Liver (tissue), 3 donors: ENCODE measurements at regions not wholly inside any gene's neighbourhood (a gene's known extent, or its start where the extent isn't known, plus 50 kb on each side); places are given as distances from the start of the nearest gene placed in this dataset.

Experiments used
- ATF3 ChIP-seq: IDR thresholded peaks from 2 replicates; pipeline ENCODE4 v1.6.1; 2016; ENCODE audit warnings: antibody characterized with exemption
- CTCF ChIP-seq: fragments of 150-350 bp; IDR thresholded peaks from 2 replicates; pipeline ENCODE4 v1.5.1; 2017; ENCODE audit warnings: improper control_type of control experiment, low read depth, low read length; ENCODE audit not compliant: missing input control
- FOXA1 ChIP-seq: IDR thresholded peaks from 2 replicates; pipeline ENCODE4 v1.6.1; 2016; ENCODE audit warnings: antibody characterized with exemption
- GABPA ChIP-seq, 2 donors: IDR thresholded peaks in 1 of 2; conservative IDR thresholded peaks in 1 of 2; 2 replicates each; pipeline ENCODE4 v1.6.1; 2016; ENCODE audit warnings: antibody characterized with exemption in 2 of 2, mild to moderate bottlenecking in 1 of 2, moderate library complexity in 1 of 2
- HNF4A ChIP-seq, 2 donors: conservative IDR thresholded peaks; 2 replicates each; pipeline ENCODE4 v1.6.1; 2016; ENCODE audit warnings: antibody characterized with exemption in 2 of 2, mild to moderate bottlenecking in 2 of 2
- JUND ChIP-seq, 2 donors: IDR thresholded peaks; 2 replicates each; pipeline ENCODE4 v1.6.1; 2016; ENCODE audit warnings: antibody characterized with exemption in 2 of 2
- MAX ChIP-seq: IDR thresholded peaks from 2 replicates; pipeline ENCODE4 v1.6.1; 2016; ENCODE audit warnings: antibody characterized with exemption
- NR2F2 ChIP-seq: IDR thresholded peaks from 2 replicates; pipeline ENCODE4 v1.6.1; 2016; ENCODE audit warnings: antibody characterized with exemption
- RAD21 ChIP-seq, 2 donors: IDR thresholded peaks; 2 replicates each; pipeline ENCODE4 v1.6.1; 2016; ENCODE audit warnings: antibody characterized with exemption in 2 of 2, mild to moderate bottlenecking in 2 of 2
- RXRA ChIP-seq, 2 donors: IDR thresholded peaks; 2 replicates each; pipeline ENCODE4 v1.6.1; 2017 to 2018; ENCODE audit warnings: antibody characterized with exemption in 2 of 2, mild to moderate bottlenecking in 1 of 2
- TAF1 ChIP-seq: conservative IDR thresholded peaks from 2 replicates; pipeline ENCODE4 v1.6.1; 2016; ENCODE audit warnings: antibody characterized with exemption, mild to moderate bottlenecking
- YY1 ChIP-seq: IDR thresholded peaks from 2 replicates; pipeline ENCODE4 v1.6.1; 2016; ENCODE audit warnings: antibody characterized with exemption, mild to moderate bottlenecking
- TF ChIP-seq, protein P1 (sequence below): IDR thresholded peaks from 2 replicates; pipeline ENCODE4 v1.6.1; 2016; ENCODE audit warnings: antibody characterized with exemption, mild to moderate bottlenecking
- TF ChIP-seq, protein P2 (sequence below): IDR thresholded peaks from 2 replicates; pipeline ENCODE4 v1.6.1; 2016; ENCODE audit warnings: antibody characterized with exemption
- donor health status: healthy.
- donor health status: healthy.

DNA sequence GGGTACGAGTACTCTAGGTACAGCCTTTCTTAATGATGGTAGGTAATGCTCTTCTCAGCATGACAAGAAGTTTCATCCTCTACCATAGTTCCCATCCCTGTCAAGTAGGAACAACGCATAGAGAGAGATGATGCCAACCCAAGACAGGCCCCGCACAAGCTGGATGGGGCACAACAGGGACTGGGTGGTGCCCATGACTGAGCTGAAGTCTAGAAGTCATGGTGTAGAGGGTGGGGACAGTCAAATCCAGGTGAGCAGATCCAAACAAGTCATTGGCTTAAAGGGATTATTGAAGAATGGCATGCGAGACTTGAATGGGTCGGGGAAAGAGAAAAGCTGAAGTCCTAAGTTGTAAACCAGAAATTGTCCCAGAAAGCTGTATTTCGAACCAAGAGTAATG, 84.2 kb upstream of the MDM1 start:
- TF ChIP-seq CTCF (no peak), TAF1 (no peak), MAX (no peak), RXRA (IDR thresholded peaks at IDR 0.05) (no peak), RAD21 (IDR thresholded peaks at IDR 0.05) (no peak), JUND (IDR thresholded peaks at IDR 0.05) (no peak), HNF4A (conservative IDR thresholded peaks at IDR 0.05) (no peak), FOXA1 (no peak), GABPA (IDR thresholded peaks at IDR 0.05 in 1 of 2, conservative IDR thresholded peaks at IDR 0.05 in 1 of 2) (no peak), ATF3 (no peak), NR2F2 (no peak), YY1 (no peak)
- TF ChIP-seq, protein P1, sequence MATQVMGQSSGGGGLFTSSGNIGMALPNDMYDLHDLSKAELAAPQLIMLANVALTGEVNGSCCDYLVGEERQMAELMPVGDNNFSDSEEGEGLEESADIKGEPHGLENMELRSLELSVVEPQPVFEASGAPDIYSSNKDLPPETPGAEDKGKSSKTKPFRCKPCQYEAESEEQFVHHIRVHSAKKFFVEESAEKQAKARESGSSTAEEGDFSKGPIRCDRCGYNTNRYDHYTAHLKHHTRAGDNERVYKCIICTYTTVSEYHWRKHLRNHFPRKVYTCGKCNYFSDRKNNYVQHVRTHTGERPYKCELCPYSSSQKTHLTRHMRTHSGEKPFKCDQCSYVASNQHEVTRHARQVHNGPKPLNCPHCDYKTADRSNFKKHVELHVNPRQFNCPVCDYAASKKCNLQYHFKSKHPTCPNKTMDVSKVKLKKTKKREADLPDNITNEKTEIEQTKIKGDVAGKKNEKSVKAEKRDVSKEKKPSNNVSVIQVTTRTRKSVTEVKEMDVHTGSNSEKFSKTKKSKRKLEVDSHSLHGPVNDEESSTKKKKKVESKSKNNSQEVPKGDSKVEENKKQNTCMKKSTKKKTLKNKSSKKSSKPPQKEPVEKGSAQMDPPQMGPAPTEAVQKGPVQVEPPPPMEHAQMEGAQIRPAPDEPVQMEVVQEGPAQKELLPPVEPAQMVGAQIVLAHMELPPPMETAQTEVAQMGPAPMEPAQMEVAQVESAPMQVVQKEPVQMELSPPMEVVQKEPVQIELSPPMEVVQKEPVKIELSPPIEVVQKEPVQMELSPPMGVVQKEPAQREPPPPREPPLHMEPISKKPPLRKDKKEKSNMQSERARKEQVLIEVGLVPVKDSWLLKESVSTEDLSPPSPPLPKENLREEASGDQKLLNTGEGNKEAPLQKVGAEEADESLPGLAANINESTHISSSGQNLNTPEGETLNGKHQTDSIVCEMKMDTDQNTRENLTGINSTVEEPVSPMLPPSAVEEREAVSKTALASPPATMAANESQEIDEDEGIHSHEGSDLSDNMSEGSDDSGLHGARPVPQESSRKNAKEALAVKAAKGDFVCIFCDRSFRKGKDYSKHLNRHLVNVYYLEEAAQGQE = no peak
- TF ChIP-seq, protein P2, sequence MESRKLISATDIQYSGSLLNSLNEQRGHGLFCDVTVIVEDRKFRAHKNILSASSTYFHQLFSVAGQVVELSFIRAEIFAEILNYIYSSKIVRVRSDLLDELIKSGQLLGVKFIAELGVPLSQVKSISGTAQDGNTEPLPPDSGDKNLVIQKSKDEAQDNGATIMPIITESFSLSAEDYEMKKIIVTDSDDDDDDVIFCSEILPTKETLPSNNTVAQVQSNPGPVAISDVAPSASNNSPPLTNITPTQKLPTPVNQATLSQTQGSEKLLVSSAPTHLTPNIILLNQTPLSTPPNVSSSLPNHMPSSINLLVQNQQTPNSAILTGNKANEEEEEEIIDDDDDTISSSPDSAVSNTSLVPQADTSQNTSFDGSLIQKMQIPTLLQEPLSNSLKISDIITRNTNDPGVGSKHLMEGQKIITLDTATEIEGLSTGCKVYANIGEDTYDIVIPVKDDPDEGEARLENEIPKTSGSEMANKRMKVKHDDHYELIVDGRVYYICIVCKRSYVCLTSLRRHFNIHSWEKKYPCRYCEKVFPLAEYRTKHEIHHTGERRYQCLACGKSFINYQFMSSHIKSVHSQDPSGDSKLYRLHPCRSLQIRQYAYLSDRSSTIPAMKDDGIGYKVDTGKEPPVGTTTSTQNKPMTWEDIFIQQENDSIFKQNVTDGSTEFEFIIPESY = no peak
